ENCODE measurements at regions not wholly inside any gene's neighbourhood (a gene's known extent, or its start where the extent isn't known, plus 50 kb on each side); places are given as distances from the start of the nearest gene placed in this dataset.

GRCh38 chr1:221294242-221294641, 415.0 kb downstream of the HLX start:
- TF ChIP-seq CUX1 (IDR thresholded peaks at IDR 0.05; ENCODE audit: insufficient replicate concordance, low read depth, low read length) (no peak), POLR2AphosphoS5 (IDR thresholded peaks at IDR 0.05; ENCODE audit: low read length) (no peak), MTA3 (IDR thresholded peaks at IDR 0.05; ENCODE audit: borderline replicate concordance, low read length) (no peak), EP300 (IDR thresholded peaks at IDR 0.05; ENCODE audit: borderline replicate concordance in 1 of 2, control insufficient read depth in 1 of 2, low read depth in 2 of 2, low read length in 2 of 2) (no peak), SMC3 (IDR thresholded peaks at IDR 0.05; ENCODE audit: borderline replicate concordance, low read length) (no peak), SP1 (IDR thresholded peaks at IDR 0.05; ENCODE audit: low read depth, low read length) (no peak), CREM (IDR thresholded peaks at IDR 0.05; ENCODE audit: low read depth) (no peak), CHD4 (IDR thresholded peaks at IDR 0.05) (no peak), ZNF274 (IDR thresholded peaks at IDR 0.05; ENCODE audit: insufficient read depth, insufficient read length) (no peak), JUND (IDR thresholded peaks at IDR 0.05; ENCODE audit: low read depth, low read length) (no peak), DPF2 (IDR thresholded peaks at IDR 0.05) (no peak)
